ENCODE measurements at regions not wholly inside any gene's neighbourhood (a gene's known extent, or its start where the extent isn't known, plus 50 kb on each side); places are given as distances from the start of the nearest gene placed in this dataset.

GRCh38 chr9:29475471-29475870, 1902.2 kb upstream of the C9orf72 start:
- no CpG with 5 or more reads among the region's 1 CpG for WGBS (ENCODE audit: extremely low coverage, insufficient coverage, insufficient read length)
- no peak overlapping the region for H2BK120ac ChIP-seq (ENCODE audit: insufficient read depth, low read length, poor library complexity)

GRCh38 chr9:29511680-29512079, 1938.4 kb upstream of the C9orf72 start:
- Histone ChIP-seq H2BK12ac (ENCODE audit: low read length) (no peak overlapping the region), H2AK5ac (ENCODE audit: low read length) (no peak overlapping the region), H3K18ac (ENCODE audit: low read length) (no peak overlapping the region), H3K36me3 (ENCODE audit: control insufficient read depth in 1 of 2, insufficient read depth in 2 of 2, low read length in 2 of 2) (no peaks in the 10 kb centered on the region), H2BK5ac (ENCODE audit: low read depth, low read length, poor library complexity) (no peak overlapping the region), H3K9me3 (ENCODE audit: insufficient read depth, low read depth, low read length) (peaks cover 4% of the 10 kb centered on the region), H4K12ac (ENCODE audit: low read depth, low read length) (no peak overlapping the region), H4K8ac (ENCODE audit: low read depth, low read length) (no peak overlapping the region), H3K4me2 (ENCODE audit: low read length) (no peak overlapping the region), H4K91ac (ENCODE audit: low read depth, low read length) (no peak overlapping the region), H3K9ac (ENCODE audit: low read length) (no peak overlapping the region), H3K79me1 (ENCODE audit: low read length) (no peaks in the 10 kb centered on the region), H3K4ac (ENCODE audit: low read depth, low read length) (no peak overlapping the region), H3K27ac (ENCODE audit: low read depth, low read length) (no peak overlapping the region), H3K4me1 (ENCODE audit: control insufficient read depth in 1 of 2, insufficient read depth in 2 of 2, low read length in 2 of 2) (no peaks in the 10 kb centered on the region), H2AFZ (ENCODE audit: insufficient read depth, low read length, poor library complexity) (no peak overlapping the region), H3K4me3 (ENCODE audit: low read depth, low read length) (no peak overlapping the region), H3K23ac (ENCODE audit: low read length) (no peak overlapping the region), H3K14ac (ENCODE audit: low read length) (no peak overlapping the region), H2BK120ac (ENCODE audit: insufficient read depth, low read length, poor library complexity) (no peak overlapping the region), H3K27me3 (ENCODE audit: insufficient read depth, low read length) (no peaks in the 10 kb centered on the region), H3K79me2 (ENCODE audit: control insufficient read depth, insufficient read depth, low read length, poor library complexity) (no peaks in the 10 kb centered on the region)
- DNase-seq, result no peak
- WGBS (ENCODE audit: extremely low coverage, insufficient coverage, insufficient read length), result no CpG with 5 or more reads among the region's 1 CpG

More at GRCh38 chr9:29475471-29475870, 1902.2 kb upstream of the C9orf72 start:
- H4K91ac ChIP-seq (ENCODE audit: low read depth, low read length), result no peak overlapping the region
- no peak overlapping the region for H3K18ac ChIP-seq (ENCODE audit: low read length)
- no peak overlapping the region for H2AFZ ChIP-seq (ENCODE audit: insufficient read depth, low read length, poor library complexity)
- no peaks in the 10 kb centered on the region for H3K27me3 ChIP-seq (ENCODE audit: insufficient read depth, low read length)
- no peaks in the 10 kb centered on the region for H3K79me2 ChIP-seq (ENCODE audit: control insufficient read depth, insufficient read depth, low read length, poor library complexity)
- no peaks in the 10 kb centered on the region for H3K4me1 ChIP-seq (ENCODE audit: control insufficient read depth in 1 of 2, insufficient read depth in 2 of 2, low read length in 2 of 2)
- no peak for DNase-seq
- no peaks in the 10 kb centered on the region for H3K36me3 ChIP-seq (ENCODE audit: control insufficient read depth in 1 of 2, insufficient read depth in 2 of 2, low read length in 2 of 2)
- H2BK5ac ChIP-seq (ENCODE audit: low read depth, low read length, poor library complexity), result no peak overlapping the region
- H3K9me3 ChIP-seq (ENCODE audit: insufficient read depth, low read depth, low read length), result no peaks in the 10 kb centered on the region
- H2AK5ac ChIP-seq (ENCODE audit: low read length), result no peak overlapping the region
- no peak overlapping the region for H3K4me3 ChIP-seq (ENCODE audit: low read depth, low read length)
- H3K79me1 ChIP-seq (ENCODE audit: low read length), result no peaks in the 10 kb centered on the region
- H3K23ac ChIP-seq (ENCODE audit: low read length), result no peak overlapping the region
- no peak overlapping the region for H3K4me2 ChIP-seq (ENCODE audit: low read length)
- no peak overlapping the region for H3K14ac ChIP-seq (ENCODE audit: low read length)
- H3K9ac ChIP-seq (ENCODE audit: low read length), result no peak overlapping the region
- no peak overlapping the region for H4K12ac ChIP-seq (ENCODE audit: low read depth, low read length)
- H3K27ac ChIP-seq (ENCODE audit: low read depth, low read length), result no peak overlapping the region
- H3K4ac ChIP-seq (ENCODE audit: low read depth, low read length), result no peak overlapping the region
- H4K8ac ChIP-seq (ENCODE audit: low read depth, low read length), result no peak overlapping the region
- no peak overlapping the region for H2BK12ac ChIP-seq (ENCODE audit: low read length)

DNA sequence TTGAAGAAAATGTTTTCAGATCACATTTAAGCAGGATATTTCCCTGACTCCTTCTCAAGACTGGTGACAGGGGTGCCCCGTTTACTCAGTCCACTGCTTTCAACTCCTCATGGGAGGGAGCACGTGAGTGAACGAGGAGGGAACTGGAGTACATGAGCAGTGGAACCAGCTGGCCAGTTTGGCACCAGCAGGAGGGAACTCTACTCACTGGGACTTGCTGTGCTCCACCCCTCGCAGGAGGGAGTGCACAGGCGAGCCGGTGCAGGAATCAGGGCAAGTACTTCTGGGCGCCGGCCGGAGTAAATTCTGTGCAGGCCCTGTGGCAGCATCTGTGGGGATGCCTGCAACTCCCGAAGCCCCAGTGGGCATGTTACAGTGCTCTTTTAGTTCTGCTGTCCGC, 1941.1 kb upstream of the C9orf72 start:
- Histone ChIP-seq H3K4ac (ENCODE audit: low read depth, low read length) (no peak overlapping the region), H3K4me1 (ENCODE audit: control insufficient read depth in 1 of 2, insufficient read depth in 2 of 2, low read length in 2 of 2) (no peaks in the 10 kb centered on the region), H3K14ac (ENCODE audit: low read length) (no peak overlapping the region), H3K36me3 (ENCODE audit: control insufficient read depth in 1 of 2, insufficient read depth in 2 of 2, low read length in 2 of 2) (no peaks in the 10 kb centered on the region), H3K27me3 (ENCODE audit: insufficient read depth, low read length) (no peaks in the 10 kb centered on the region), H4K91ac (ENCODE audit: low read depth, low read length) (no peak overlapping the region), H3K18ac (ENCODE audit: low read length) (no peak overlapping the region), H3K4me3 (ENCODE audit: low read depth, low read length) (no peak overlapping the region), H3K23ac (ENCODE audit: low read length) (no peak overlapping the region), H3K79me1 (ENCODE audit: low read length) (no peaks in the 10 kb centered on the region), H2BK120ac (ENCODE audit: insufficient read depth, low read length, poor library complexity) (no peak overlapping the region), H2AFZ (ENCODE audit: insufficient read depth, low read length, poor library complexity) (no peak overlapping the region), H2BK5ac (ENCODE audit: low read depth, low read length, poor library complexity) (no peak overlapping the region), H2AK5ac (ENCODE audit: low read length) (no peak overlapping the region), H2BK12ac (ENCODE audit: low read length) (no peak overlapping the region), H3K79me2 (ENCODE audit: control insufficient read depth, insufficient read depth, low read length, poor library complexity) (no peaks in the 10 kb centered on the region), H3K9ac (ENCODE audit: low read length) (no peak overlapping the region), H4K8ac (ENCODE audit: low read depth, low read length) (no peak overlapping the region), H4K12ac (ENCODE audit: low read depth, low read length) (no peak overlapping the region), H3K9me3 (ENCODE audit: insufficient read depth, low read depth, low read length) (peaks cover 4% of the 10 kb centered on the region), H3K4me2 (ENCODE audit: low read length) (no peak overlapping the region), H3K27ac (ENCODE audit: low read depth, low read length) (no peak overlapping the region)
- WGBS (ENCODE audit: extremely low coverage, insufficient coverage, insufficient read length), result no CpG with 5 or more reads among the region's 11 CpGs
- no peak for DNase-seq

DNA sequence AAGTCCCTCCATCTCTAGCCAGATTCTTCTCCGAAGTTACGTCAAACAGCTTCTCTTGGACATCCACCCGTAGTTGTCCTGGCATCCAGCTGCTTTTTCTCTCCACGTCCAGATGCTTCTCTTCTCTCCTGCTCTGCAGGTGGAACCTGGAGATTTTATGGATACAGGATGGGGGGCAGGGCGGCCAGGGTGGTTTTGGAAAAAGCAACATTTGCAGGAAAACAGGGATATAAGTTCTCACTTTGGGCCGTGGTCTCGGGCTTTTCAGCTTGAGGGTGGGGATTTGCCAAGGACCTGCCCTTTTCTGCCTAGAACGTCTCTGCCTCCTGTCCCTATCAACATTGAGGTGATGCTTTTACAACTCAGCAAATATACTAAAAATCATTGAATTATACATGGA, 1941.6 kb upstream of the C9orf72 start:
- no peak overlapping the region for H4K8ac ChIP-seq (ENCODE audit: low read depth, low read length)
- H3K27ac ChIP-seq (ENCODE audit: low read depth, low read length), result no peak overlapping the region
- H3K79me2 ChIP-seq (ENCODE audit: control insufficient read depth, insufficient read depth, low read length, poor library complexity), result no peaks in the 10 kb centered on the region
- no peaks in the 10 kb centered on the region for H3K4me1 ChIP-seq (ENCODE audit: control insufficient read depth in 1 of 2, insufficient read depth in 2 of 2, low read length in 2 of 2)
- H4K91ac ChIP-seq (ENCODE audit: low read depth, low read length), result no peak overlapping the region
- no peak overlapping the region for H2BK12ac ChIP-seq (ENCODE audit: low read length)
- WGBS (ENCODE audit: extremely low coverage, insufficient coverage, insufficient read length), result no CpG with 5 or more reads among the region's 8 CpGs
- H3K4me3 ChIP-seq (ENCODE audit: low read depth, low read length), result no peak overlapping the region
- no peak overlapping the region for H2BK5ac ChIP-seq (ENCODE audit: low read depth, low read length, poor library complexity)
- DNase-seq, result no peak
- H2AK5ac ChIP-seq (ENCODE audit: low read length), result no peak overlapping the region
- no peak overlapping the region for H3K4me2 ChIP-seq (ENCODE audit: low read length)
- no peak overlapping the region for H2BK120ac ChIP-seq (ENCODE audit: insufficient read depth, low read length, poor library complexity)
- no peak overlapping the region for H2AFZ ChIP-seq (ENCODE audit: insufficient read depth, low read length, poor library complexity)
- no peak overlapping the region for H3K23ac ChIP-seq (ENCODE audit: low read length)
- H3K18ac ChIP-seq (ENCODE audit: low read length), result no peak overlapping the region
- no peak overlapping the region for H4K12ac ChIP-seq (ENCODE audit: low read depth, low read length)
- no peaks in the 10 kb centered on the region for H3K36me3 ChIP-seq (ENCODE audit: control insufficient read depth in 1 of 2, insufficient read depth in 2 of 2, low read length in 2 of 2)
- no peak overlapping the region for H3K14ac ChIP-seq (ENCODE audit: low read length)
- no peak overlapping the region for H3K4ac ChIP-seq (ENCODE audit: low read depth, low read length)
- no peaks in the 10 kb centered on the region for H3K79me1 ChIP-seq (ENCODE audit: low read length)
- no peak overlapping the region for H3K9ac ChIP-seq (ENCODE audit: low read length)
- no peaks in the 10 kb centered on the region for H3K27me3 ChIP-seq (ENCODE audit: insufficient read depth, low read length)
- H3K9me3 ChIP-seq (ENCODE audit: insufficient read depth, low read depth, low read length), result peaks cover 4% of the 10 kb centered on the region
